Panc1 (cell line): ENCODE measurements at regions not wholly inside any gene's neighbourhood (a gene's known extent, or its start where the extent isn't known, plus 50 kb on each side); places are given as distances from the start of the nearest gene placed in this dataset.

Experiments used
- ATAC-seq: fragments of 200-7000 bp; cut with Tn5 transposase; 2 replicates; pipeline ENCODE4 v1.9.1; 2020; ENCODE audit warnings: mild to moderate bottlenecking, moderate library complexity
- BruUV-seq: library from RNA; stranded (reverse); fragments of 400-500 nt; replicated peaks from 2 replicates; lab custom pipeline; 2021; lab: Mats Ljungman, UMichigan
- CTCF ChIA-PET: fragments of 300-600 bp; sonication (Branson Sonifier 250); formaldehyde crosslinking; loops from one replicate; lab custom pipeline; 2022; ENCODE audit warnings: antibody characterized with exemption; lab: Charles Lee
- POLR2A ChIA-PET: fragments of 300-600 bp; sonication (Branson Sonifier 250); formaldehyde crosslinking; loops from one replicate; lab custom pipeline; 2022; ENCODE audit warnings: antibody characterized with exemption; lab: Charles Lee
- DNase-seq: peaks from one replicate; pipeline ENCODE4 v3.0.0-alpha.2; 2010; ENCODE audit warnings: low read depth, low spot score
- H3K27ac ChIP-seq: 2 replicates; pipeline ENCODE4 v1.5.1; 2011; ENCODE audit warnings: mild to moderate bottlenecking, low read length, inconsistent platforms
- H3K27me3 ChIP-seq: fragments of 200-500 bp; sonication (Bioruptor generic); 2 replicates; pipeline ENCODE4 v1.6.0; 2014; ENCODE audit warnings: low read length, inconsistent platforms; ENCODE audit not compliant: control insufficient read depth, insufficient read depth
- H3K36me3 ChIP-seq: fragments of 200-500 bp; sonication (Bioruptor generic); 2 replicates; pipeline ENCODE4 v1.5.1; 2014; ENCODE audit warnings: inconsistent platforms, mild to moderate bottlenecking, low read length, moderate library complexity; ENCODE audit not compliant: control insufficient read depth, insufficient read depth
- H3K4me1 ChIP-seq: 2 replicates; pipeline ENCODE4 v1.5.1; 2011; ENCODE audit warnings: inconsistent platforms, mild to moderate bottlenecking, low read length, moderate library complexity; ENCODE audit not compliant: control insufficient read depth, insufficient read depth
- H3K4me3 ChIP-seq, 2 experiments: 2 replicates each; pipeline ENCODE4 v1.5.1; 2011 to 2012; ENCODE audit warnings: low read depth in 2 of 2, low read length in 2 of 2, mild to moderate bottlenecking in 2 of 2, inconsistent platforms in 1 of 2, moderate library complexity in 1 of 2
- H3K9me3 ChIP-seq: fragments of 200-500 bp; sonication (Bioruptor generic); 2 replicates; pipeline ENCODE4 v1.5.1; 2014; ENCODE audit warnings: low read depth, mild to moderate bottlenecking, inconsistent platforms, low read length, moderate library complexity; ENCODE audit not compliant: control insufficient read depth, insufficient read depth
- CTCF ChIP-seq: fragments of 450-650 bp; IDR thresholded peaks from 2 replicates; pipeline ENCODE4 v1.5.1; 2017; ENCODE audit warnings: mild to moderate bottlenecking
- POLR2AphosphoS5 ChIP-seq: IDR thresholded peaks from 2 replicates; pipeline ENCODE4 v1.6.1; 2012; ENCODE audit warnings: mild to moderate bottlenecking, low read depth, low read length, moderate library complexity
- REST ChIP-seq, 2 experiments: IDR thresholded peaks; 2 replicates each; pipeline ENCODE4 v1.6.1; 2011 to 2012; ENCODE audit warnings: low read depth in 2 of 2, control low read depth in 1 of 2, low read length in 1 of 2, mild to moderate bottlenecking in 1 of 2, moderate library complexity in 1 of 2; ENCODE audit not compliant: insufficient read depth in 1 of 2
- SIN3A ChIP-seq: IDR thresholded peaks from 2 replicates; pipeline ENCODE4 v1.6.1; 2012; ENCODE audit warnings: low read depth, mild to moderate bottlenecking, low read length, moderate library complexity, borderline replicate concordance; ENCODE audit not compliant: insufficient read depth
- TCF7L2 ChIP-seq: IDR thresholded peaks from 2 replicates; pipeline ENCODE4 v1.6.1; 2011; ENCODE audit warnings: mild to moderate bottlenecking, low read depth, low read length, inconsistent platforms
- in situ Hi-C: cut with HindIII; loops from 2 replicates; pipeline ENCODE4 v1.10.0; 2016; ENCODE audit warnings: low sequenced_read_pairs, low pct_unique_long_range_greater_than_20kb
- intact Hi-C: fragments of 100-400 bp; cut with micrococcal nuclease; formaldehyde crosslinking; loops from one replicate; pipeline ENCODE4 v1.10.0; 2022; ENCODE audit not compliant: unreplicated experiment

GRCh38 chr4:71259911-71260331, 78.9 kb upstream of the SLC4A4 start:
- DNase-seq = no peak
- POLR2A ChIA-PET = no interaction called here
- no peaks in the 10 kb centered on the region for H3K36me3 ChIP-seq
- no TSS peak for BruUV-seq
- no peak for TF ChIP-seq REST (IDR thresholded peaks at IDR 0.05; ENCODE audit: insufficient read depth in 1 of 2, low read depth in 2 of 2, low read length in 1 of 2)
- TF ChIP-seq POLR2AphosphoS5 = no peak
- H3K4me1 ChIP-seq = no peaks in the 10 kb centered on the region
- H3K9me3 ChIP-seq = no peaks in the 10 kb centered on the region
- H3K27me3 ChIP-seq = no peaks in the 10 kb centered on the region
- in situ Hi-C loops (no loop called here), intact Hi-C loops (no loop called here)
- ATAC-seq = no peak
- CTCF ChIA-PET = no interaction called here
- no peak overlapping the region for H3K27ac ChIP-seq
- H3K4me3 ChIP-seq = no peak overlapping the region

GRCh38 chr4:71260544-71260943, 78.3 kb upstream of the SLC4A4 start:
- DNase-seq = no peak
- Histone ChIP-seq H3K36me3 (no peaks in the 10 kb centered on the region), H3K4me3 (no peak overlapping the region), H3K27ac (no peak overlapping the region), H3K9me3 (no peaks in the 10 kb centered on the region), H3K27me3 (no peaks in the 10 kb centered on the region), H3K4me1 (no peaks in the 10 kb centered on the region)
- CTCF ChIA-PET = no interaction called here
- no peak for TF ChIP-seq POLR2AphosphoS5
- no peak for TF ChIP-seq TCF7L2
- no peak for TF ChIP-seq REST (IDR thresholded peaks at IDR 0.05; ENCODE audit: insufficient read depth in 1 of 2, low read depth in 2 of 2, low read length in 1 of 2)
- TF ChIP-seq CTCF = no peak
- no peak for TF ChIP-seq SIN3A
- no TSS peak for BruUV-seq
- POLR2A ChIA-PET = no interaction called here
- in situ Hi-C loops = no loop called here
- no peak for ATAC-seq
- intact Hi-C loops = no loop called here
